IMR-90 (cell line): ENCODE measurements at regions not wholly inside any gene's neighbourhood (a gene's known extent, or its start where the extent isn't known, plus 50 kb on each side); places are given as distances from the start of the nearest gene placed in this dataset.

Experiments used
- ATAC-seq: fragments of 200-7000 bp; cut with Tn5 transposase; 2 replicates; pipeline ENCODE4 v1.9.1; 2020; ENCODE audit warnings: low read depth, mild to moderate bottlenecking, moderate library complexity
- BruUV-seq: library from RNA; stranded (reverse); fragments of 400-500 nt; replicated peaks from 2 replicates; lab custom pipeline; 2021; lab: Mats Ljungman, UMichigan
- CTCF ChIA-PET: fragments of 300-600 bp; formaldehyde crosslinking; extraction: SDS; loops from one replicate; lab custom pipeline; 2021; ENCODE audit warnings: antibody characterized with exemption; lab: Yijun Ruan, JAX
- POLR2A ChIA-PET: fragments of 300-600 bp; sonication (Branson Sonifier 250); formaldehyde crosslinking; loops from one replicate; lab custom pipeline; 2022; ENCODE audit warnings: antibody characterized with exemption; ENCODE audit not compliant: unreplicated experiment; lab: Charles Lee
- DNase-seq: peaks from one replicate; pipeline ENCODE4 v3.0.0; 2013
- H2AFZ ChIP-seq: replicated peaks from 2 replicates; pipeline ENCODE3; 2013; ENCODE audit warnings: low read length, mild to moderate bottlenecking; ENCODE audit not compliant: poor library complexity
- H2AK5ac ChIP-seq: 2 replicates; pipeline ENCODE4 v1.6.1; 2013; ENCODE audit warnings: low read depth, low read length, inconsistent platforms
- H2AK9ac ChIP-seq: replicated peaks from 2 replicates; pipeline ENCODE3; 2013; ENCODE audit warnings: mild to moderate bottlenecking, low read depth, low read length, moderate library complexity; ENCODE audit not compliant: poor library complexity
- H2BK120ac ChIP-seq: 2 replicates; pipeline ENCODE4 v1.6.1; 2013; ENCODE audit warnings: low read depth, low read length, inconsistent platforms
- H2BK15ac ChIP-seq: 3 replicates; pipeline ENCODE4 v1.6.1; 2013; ENCODE audit warnings: low read depth, low read length, inconsistent platforms
- H2BK20ac ChIP-seq: 2 replicates; pipeline ENCODE4 v1.6.1; 2013; ENCODE audit warnings: low read depth, mild to moderate bottlenecking, inconsistent platforms, low read length, moderate library complexity
- H2BK5ac ChIP-seq: 2 replicates; pipeline ENCODE4 v1.6.1; 2013; ENCODE audit warnings: mild to moderate bottlenecking, low read depth, low read length, inconsistent platforms; ENCODE audit not compliant: poor library complexity, severe bottlenecking
- H3K14ac ChIP-seq: replicated peaks from 2 replicates; pipeline ENCODE4 v1.6.1; 2013; ENCODE audit warnings: low read depth, low read length, inconsistent platforms
- H3K18ac ChIP-seq: 2 replicates; pipeline ENCODE4 v1.6.1; 2013; ENCODE audit warnings: low read depth, low read length, control low read depth
- H3K23ac ChIP-seq: 2 replicates; pipeline ENCODE4 v1.6.1; 2013; ENCODE audit warnings: low read depth, low read length, inconsistent platforms
- H3K27ac ChIP-seq: 2 replicates; pipeline ENCODE4 v1.5.1; 2013; ENCODE audit warnings: mild to moderate bottlenecking, control low read depth, low read length; ENCODE audit not compliant: insufficient read depth
- H3K27me3 ChIP-seq: 2 replicates; pipeline ENCODE4 v1.6.1; 2013; ENCODE audit warnings: low read length; ENCODE audit not compliant: control insufficient read depth, insufficient read depth
- H3K36me3 ChIP-seq: 2 replicates; pipeline ENCODE4 v1.6.1; 2013; ENCODE audit warnings: low read length, mixed read lengths; ENCODE audit not compliant: control insufficient read depth, insufficient read depth
- H3K4ac ChIP-seq: 2 replicates; pipeline ENCODE4 v1.6.1; 2013; ENCODE audit warnings: low read depth, low read length, inconsistent platforms
- H3K4me1 ChIP-seq: 2 replicates; pipeline ENCODE4 v1.6.1; 2013; ENCODE audit warnings: low read length, mixed read lengths; ENCODE audit not compliant: control insufficient read depth, insufficient read depth
- H3K4me2 ChIP-seq: 2 replicates; pipeline ENCODE4 v1.6.1; 2013; ENCODE audit warnings: low read depth, mild to moderate bottlenecking, control low read depth, low read length, moderate library complexity
- H3K4me3 ChIP-seq: 2 replicates; pipeline ENCODE4 v1.5.1; 2013; ENCODE audit warnings: low read depth, mild to moderate bottlenecking, control low read depth, low read length, moderate library complexity; ENCODE audit not compliant: insufficient read depth
- H3K56ac ChIP-seq: 2 replicates; pipeline ENCODE4 v1.6.1; 2013; ENCODE audit warnings: low read length, inconsistent platforms; ENCODE audit not compliant: insufficient read depth; ENCODE audit errors: extremely low read depth
- H3K79me1 ChIP-seq, 2 experiments: 2 replicates each; pipeline ENCODE4 v1.6.1; 2013; ENCODE audit warnings: low read length in 2 of 2, inconsistent platforms in 1 of 2, low read depth in 1 of 2
- H3K9ac ChIP-seq: 2 replicates; pipeline ENCODE4 v1.6.1; 2013; ENCODE audit warnings: low read depth, low read length, control low read depth
- H3K9me1 ChIP-seq: 2 replicates; pipeline ENCODE4 v1.6.1; 2013; ENCODE audit warnings: low read length, inconsistent platforms; ENCODE audit not compliant: insufficient read depth
- H3K9me3 ChIP-seq: 2 replicates; pipeline ENCODE4 v1.6.1; 2013; ENCODE audit warnings: low read length; ENCODE audit not compliant: control insufficient read depth, insufficient read depth
- H4K20me1 ChIP-seq: 2 replicates; pipeline ENCODE4 v1.6.1; 2013; ENCODE audit warnings: low read length, inconsistent platforms; ENCODE audit not compliant: insufficient read depth
- H4K5ac ChIP-seq: 2 replicates; pipeline ENCODE4 v1.6.1; 2013; ENCODE audit warnings: mild to moderate bottlenecking, low read depth, low read length, control low read depth
- H4K8ac ChIP-seq, 2 experiments: 2 replicates each; pipeline ENCODE4 v1.6.1; 2013; ENCODE audit warnings: low read depth in 2 of 2, low read length in 2 of 2, control low read depth in 1 of 2, inconsistent platforms in 1 of 2
- H4K91ac ChIP-seq: 2 replicates; pipeline ENCODE4 v1.6.1; 2013; ENCODE audit warnings: low read depth, low read length, inconsistent platforms; ENCODE audit not compliant: insufficient read depth
- CHD1 ChIP-seq: IDR thresholded peaks from 2 replicates; pipeline ENCODE4 v1.6.1; 2012; ENCODE audit warnings: low read depth, low read length, improper control_type of control experiment
- MAFK ChIP-seq: IDR thresholded peaks from 2 replicates; pipeline ENCODE4 v1.6.1; 2012; ENCODE audit warnings: low read depth, low read length, improper control_type of control experiment
- MXI1 ChIP-seq: IDR thresholded peaks from 2 replicates; pipeline ENCODE4 v1.6.1; 2012; ENCODE audit warnings: low read depth, mild to moderate bottlenecking, low read length, moderate library complexity, borderline replicate concordance
- RAD21 ChIP-seq: IDR thresholded peaks from 2 replicates; pipeline ENCODE4 v1.6.1; 2012; ENCODE audit warnings: low read length, improper control_type of control experiment
- USF2 ChIP-seq: fragments of 150-350 bp; IDR thresholded peaks from 2 replicates; pipeline ENCODE4 v1.6.1; 2017; ENCODE audit warnings: mild to moderate bottlenecking, antibody characterized with exemption, low read length, low read depth
- dilution Hi-C: fragments of 300-500 bp; cut with HindIII; formaldehyde crosslinking; loops from one replicate; pipeline ENCODE4 v1.14.3; 2018; ENCODE audit warnings: low sequenced_read_pairs; ENCODE audit not compliant: unreplicated experiment
- in situ Hi-C: fragments of 300-500 bp; cut with MboI; formaldehyde crosslinking; loops from 3 replicates; pipeline ENCODE4 v1.14.3; 2019; ENCODE audit warnings: low sequenced_read_pairs, inconsistent platforms, mixed read lengths
- intact Hi-C: fragments of 100-400 bp; cut with micrococcal nuclease; formaldehyde crosslinking; loops from 2 replicates; pipeline ENCODE4 v1.10.0; 2022

DNA sequence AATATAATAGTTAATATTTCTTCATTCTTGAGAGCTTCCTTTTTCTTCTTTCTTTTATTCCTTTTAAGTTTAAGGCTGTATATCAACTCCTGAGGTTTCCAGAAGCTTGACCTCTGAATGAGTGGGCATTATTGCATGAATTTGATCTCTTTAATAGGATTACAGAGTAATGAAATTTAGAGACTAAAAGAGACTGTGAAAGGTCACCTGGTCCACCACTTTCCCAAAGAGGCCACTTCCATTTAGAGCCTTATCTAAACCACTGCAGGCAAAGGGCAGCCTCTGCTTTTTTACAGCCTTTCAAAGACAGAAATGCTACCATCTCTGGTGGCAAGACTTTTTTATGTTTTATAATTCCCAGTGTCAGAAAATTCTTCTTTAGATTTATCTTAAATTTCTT is 215.3 kb upstream of the HS3ST5 start:
- no peak overlapping the region for H2BK120ac ChIP-seq
- H2AK5ac ChIP-seq, result no peak overlapping the region
- no peaks in the 10 kb centered on the region for H3K36me3 ChIP-seq
- no peak for ATAC-seq
- H3K27me3 ChIP-seq, result no peaks in the 10 kb centered on the region
- CTCF ChIA-PET, result no interaction called here
- no peak for TF ChIP-seq MAFK
- no peak for TF ChIP-seq USF2
- no peak for TF ChIP-seq RAD21
- no peak for TF ChIP-seq CHD1
- TF ChIP-seq MXI1, result no peak
- no peaks in the 10 kb centered on the region for H3K9me3 ChIP-seq
- no peak overlapping the region for H2BK5ac ChIP-seq
- no peak overlapping the region for H2AK9ac ChIP-seq
- H3K4me2 ChIP-seq, result no peak overlapping the region
- no peak overlapping the region for H3K27ac ChIP-seq
- no peak overlapping the region for H4K8ac ChIP-seq
- no peak overlapping the region for H2BK20ac ChIP-seq
- in situ Hi-C loops, result no loop called here
- H2BK15ac ChIP-seq, result no peak overlapping the region
- H3K79me1 ChIP-seq, result no peaks in the 10 kb centered on the region
- dilution Hi-C loops, result no loop called here
- no peak overlapping the region for H3K56ac ChIP-seq
- no peak for DNase-seq
- BruUV-seq, result no TSS peak
- H4K5ac ChIP-seq, result no peak overlapping the region
- H3K14ac ChIP-seq, result no peak overlapping the region
- POLR2A ChIA-PET, result no interaction called here
- H3K9ac ChIP-seq, result no peak overlapping the region
- no peaks in the 10 kb centered on the region for H4K20me1 ChIP-seq
- H2AFZ ChIP-seq, result no peak overlapping the region
- no peak overlapping the region for H3K4ac ChIP-seq
- no peak overlapping the region for H4K91ac ChIP-seq
- no peak overlapping the region for H3K4me3 ChIP-seq
- intact Hi-C loops, result no loop called here
- H3K18ac ChIP-seq, result no peak overlapping the region
- H3K9me1 ChIP-seq, result no peaks in the 10 kb centered on the region
- H3K4me1 ChIP-seq, result no peaks in the 10 kb centered on the region
- no peak overlapping the region for H3K23ac ChIP-seq
